ENCODE measurements at regions not wholly inside any gene's neighbourhood (a gene's known extent, or its start where the extent isn't known, plus 50 kb on each side); places are given as distances from the start of the nearest gene placed in this dataset.

DNA sequence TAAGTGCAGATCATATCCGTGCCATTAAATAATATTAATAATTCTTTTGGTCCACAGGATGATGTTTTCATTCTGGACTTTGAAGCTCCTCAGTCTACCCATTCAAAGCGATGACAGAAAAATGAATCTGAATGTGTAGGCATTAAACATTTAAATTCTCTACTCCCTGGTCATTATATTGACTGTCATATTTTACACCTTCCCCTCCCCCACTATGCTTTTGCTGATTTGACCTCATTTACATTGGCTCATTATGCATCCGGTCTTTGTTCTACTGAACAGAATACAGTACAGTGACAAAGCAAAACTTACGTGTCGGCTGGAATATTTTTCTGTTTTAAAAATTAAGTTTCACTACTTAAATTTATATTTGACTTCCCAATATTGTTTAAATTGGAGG, 289.7 kb upstream of the TMEM161B start:
- TF ChIP-seq, protein P1, sequence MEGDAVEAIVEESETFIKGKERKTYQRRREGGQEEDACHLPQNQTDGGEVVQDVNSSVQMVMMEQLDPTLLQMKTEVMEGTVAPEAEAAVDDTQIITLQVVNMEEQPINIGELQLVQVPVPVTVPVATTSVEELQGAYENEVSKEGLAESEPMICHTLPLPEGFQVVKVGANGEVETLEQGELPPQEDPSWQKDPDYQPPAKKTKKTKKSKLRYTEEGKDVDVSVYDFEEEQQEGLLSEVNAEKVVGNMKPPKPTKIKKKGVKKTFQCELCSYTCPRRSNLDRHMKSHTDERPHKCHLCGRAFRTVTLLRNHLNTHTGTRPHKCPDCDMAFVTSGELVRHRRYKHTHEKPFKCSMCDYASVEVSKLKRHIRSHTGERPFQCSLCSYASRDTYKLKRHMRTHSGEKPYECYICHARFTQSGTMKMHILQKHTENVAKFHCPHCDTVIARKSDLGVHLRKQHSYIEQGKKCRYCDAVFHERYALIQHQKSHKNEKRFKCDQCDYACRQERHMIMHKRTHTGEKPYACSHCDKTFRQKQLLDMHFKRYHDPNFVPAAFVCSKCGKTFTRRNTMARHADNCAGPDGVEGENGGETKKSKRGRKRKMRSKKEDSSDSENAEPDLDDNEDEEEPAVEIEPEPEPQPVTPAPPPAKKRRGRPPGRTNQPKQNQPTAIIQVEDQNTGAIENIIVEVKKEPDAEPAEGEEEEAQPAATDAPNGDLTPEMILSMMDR (conservative IDR thresholded peaks at IDR 0.05; ENCODE audit: low read length): no peak
- no peak for TF ChIP-seq EZH2phosphoT487 (IDR thresholded peaks at IDR 0.05; ENCODE audit: borderline replicate concordance, low read depth, low read length)
